DLD1 (cell line): ENCODE measurements at regions not wholly inside any gene's neighbourhood (a gene's known extent, or its start where the extent isn't known, plus 50 kb on each side); places are given as distances from the start of the nearest gene placed in this dataset.

Experiments used
- in situ Hi-C: cut with HindIII; loops from 2 replicates; pipeline ENCODE4 v1.10.0; 2017; ENCODE audit warnings: low sequenced_read_pairs

- in situ Hi-C loops, result no loop called here
Measured at GRCh38 chr1:30034627-30035521, 688.5 kb downstream of the MATN1 start.

GRCh38 chr1:30034105-30034626 lies 689.2 kb downstream of the MATN1 start:
- in situ Hi-C loops, result no loop called here

- in situ Hi-C loops, result no loop called here
Measured at GRCh38 chr1:30033256-30034104, 689.9 kb downstream of the MATN1 start.

- in situ Hi-C loops, result no loop called here
Measured at GRCh38 chr1:30032302-30032701, 691.1 kb downstream of the MATN1 start.

GRCh38 chr1:30029677-30030076 lies 693.7 kb downstream of the MATN1 start:
- in situ Hi-C loops, result no loop called here

GRCh38 chr1:30028939-30029338 lies 694.4 kb downstream of the MATN1 start:
- in situ Hi-C loops, result no loop called here

GRCh38 chr1:30028283-30028682 lies 695.1 kb downstream of the MATN1 start:
- in situ Hi-C loops, result no loop called here

GRCh38 chr1:30027247-30027646 lies 696.1 kb downstream of the MATN1 start:
- in situ Hi-C loops, result no loop called here

GRCh38 chr1:30024411-30025195 lies 698.8 kb downstream of the MATN1 start:
- in situ Hi-C loops, result no loop called here

GRCh38 chr1:30023339-30024022 lies 699.9 kb downstream of the MATN1 start:
- in situ Hi-C loops, result no loop called here

- in situ Hi-C loops, result no loop called here
Measured at GRCh38 chr1:30014031-30014430, 709.4 kb downstream of the MATN1 start.

GRCh38 chr1:30012455-30013440 lies 710.6 kb downstream of the MATN1 start:
- in situ Hi-C loops, result no loop called here

- in situ Hi-C loops, result no loop called here
Measured at GRCh38 chr1:30011970-30012369, 711.4 kb downstream of the MATN1 start.

- in situ Hi-C loops, result no loop called here
Measured at GRCh38 chr1:30010506-30011106, 712.8 kb downstream of the MATN1 start.

- in situ Hi-C loops, result no loop called here
Measured at GRCh38 chr1:30009720-30010119, 713.7 kb downstream of the MATN1 start.

GRCh38 chr1:30008998-30009657 lies 714.3 kb downstream of the MATN1 start:
- in situ Hi-C loops, result no loop called here

- in situ Hi-C loops, result no loop called here
Measured at GRCh38 chr1:30008372-30008997, 714.9 kb downstream of the MATN1 start.
